ENCODE measurements at regions not wholly inside any gene's neighbourhood (a gene's known extent, or its start where the extent isn't known, plus 50 kb on each side); places are given as distances from the start of the nearest gene placed in this dataset.

- TF ChIP-seq CTCF (conservative IDR thresholded peaks at IDR 0.05 in 1 of 2, IDR thresholded peaks at IDR 0.05 in 1 of 2; ENCODE audit: low read depth in 1 of 2, low read length in 2 of 2) = no peak
- TF ChIP-seq EZH2 (IDR thresholded peaks at IDR 0.05; ENCODE audit: low read length, missing control alignments) = no peak
Measured at GRCh38 chr1:37238364-37239224, 204.3 kb upstream of the GRIK3 start.

Data from fibroblast of lung (primary cell).